Mesenchymal stem cell (in vitro differentiated cells and primary cell): ENCODE measurements at regions not wholly inside any gene's neighbourhood (a gene's known extent, or its start where the extent isn't known, plus 50 kb on each side); places are given as distances from the start of the nearest gene placed in this dataset.

Experiments
- DNase-seq: peaks from one replicate; pipeline ENCODE4 v3.0.0-alpha.2; 2013
- H2AFZ ChIP-seq: one replicate; pipeline ENCODE4 v1.6.1; 2013; ENCODE audit warnings: low read depth, mild to moderate bottlenecking, control low read depth, inconsistent platforms, low read length, moderate library complexity
- H2AK5ac ChIP-seq: 2 replicates; pipeline ENCODE4 v1.6.1; 2013; ENCODE audit warnings: low read length, moderate library complexity, mild to moderate bottlenecking, inconsistent platforms; ENCODE audit not compliant: severe bottlenecking
- H2BK120ac ChIP-seq: one replicate; pipeline ENCODE4 v1.6.1; 2013; ENCODE audit warnings: low read depth, mild to moderate bottlenecking, inconsistent platforms, low read length, moderate library complexity
- H2BK12ac ChIP-seq, 2 experiments: one replicate each; pipeline ENCODE4 v1.6.1; 2013; ENCODE audit warnings: inconsistent platforms in 2 of 2, low read length in 2 of 2, mild to moderate bottlenecking in 2 of 2, moderate library complexity in 2 of 2, control low read depth in 1 of 2
- H2BK15ac ChIP-seq: one replicate; pipeline ENCODE4 v1.6.1; 2013; ENCODE audit warnings: mild to moderate bottlenecking, low read depth, inconsistent platforms; ENCODE audit not compliant: poor library complexity, severe bottlenecking
- H2BK5ac ChIP-seq: 2 replicates; pipeline ENCODE4 v1.6.1; 2013; ENCODE audit warnings: low read depth, mild to moderate bottlenecking, low read length, control low read depth, inconsistent platforms; ENCODE audit not compliant: poor library complexity, severe bottlenecking
- H3K14ac ChIP-seq, 2 experiments: one replicate each; pipeline ENCODE4 v1.6.1; 2013; ENCODE audit warnings: inconsistent platforms in 2 of 2, low read length in 2 of 2, control low read depth in 1 of 2, mild to moderate bottlenecking in 1 of 2, moderate library complexity in 1 of 2
- H3K18ac ChIP-seq, 2 experiments: one replicate each; pipeline ENCODE4 v1.6.1; 2013; ENCODE audit warnings: inconsistent platforms in 2 of 2, low read length in 2 of 2, control low read depth in 1 of 2, low read depth in 1 of 2, mild to moderate bottlenecking in 1 of 2
- H3K23ac ChIP-seq, 2 experiments: one replicate each; pipeline ENCODE4 v1.6.1; 2013; ENCODE audit warnings: inconsistent platforms in 2 of 2, low read length in 2 of 2, mild to moderate bottlenecking in 2 of 2, moderate library complexity in 2 of 2, control low read depth in 1 of 2
- H3K27ac ChIP-seq: 2 replicates; pipeline ENCODE4 v1.5.1; 2013; ENCODE audit warnings: mild to moderate bottlenecking, moderate library complexity, low read length, control low read depth, inconsistent platforms; ENCODE audit not compliant: poor library complexity, severe bottlenecking
- H3K27me3 ChIP-seq, 2 experiments: 2 replicates each; pipeline versions ENCODE4 v1.6.1 to v1.7.0; 2013; ENCODE audit warnings: low read length in 2 of 2, mild to moderate bottlenecking in 2 of 2, moderate library complexity in 2 of 2, control low read depth in 1 of 2, inconsistent platforms in 1 of 2; ENCODE audit not compliant: control insufficient read depth in 1 of 2, insufficient read depth in 1 of 2
- H3K36me3 ChIP-seq, 2 experiments: 2 replicates each; pipeline versions ENCODE4 v1.6.1 to v1.7.0; 2013; ENCODE audit warnings: low read length in 2 of 2, control low read depth in 1 of 2, inconsistent platforms in 1 of 2, low read depth in 1 of 2, mild to moderate bottlenecking in 1 of 2; ENCODE audit not compliant: insufficient read depth in 2 of 2, control insufficient read depth in 1 of 2
- H3K4ac ChIP-seq, 2 experiments: one replicate each; pipeline ENCODE4 v1.6.1; 2013; ENCODE audit warnings: inconsistent platforms in 2 of 2, low read length in 2 of 2, mild to moderate bottlenecking in 2 of 2, moderate library complexity in 2 of 2, control low read depth in 1 of 2, low read depth in 1 of 2
- H3K4me1 ChIP-seq: 2 replicates; pipeline ENCODE4 v1.6.1; 2013; ENCODE audit warnings: low read depth, low read length, control low read depth; ENCODE audit not compliant: control insufficient read depth, insufficient read depth
- H3K4me2 ChIP-seq: 2 replicates; pipeline ENCODE4 v1.6.1; 2013; ENCODE audit warnings: low read length, mild to moderate bottlenecking, inconsistent platforms; ENCODE audit not compliant: poor library complexity, severe bottlenecking
- H3K4me3 ChIP-seq, 2 experiments: 2 replicates each; pipeline versions ENCODE4 v1.5.1 to v1.7.0; 2013; ENCODE audit warnings: low read length in 2 of 2, mild to moderate bottlenecking in 2 of 2, control low read depth in 1 of 2, low read depth in 1 of 2; ENCODE audit not compliant: insufficient read depth in 1 of 2
- H3K79me1 ChIP-seq: replicated peaks from 2 replicates; pipeline ENCODE4 v1.6.1; 2013; ENCODE audit warnings: mild to moderate bottlenecking, control low read depth, low read length, inconsistent platforms; ENCODE audit not compliant: poor library complexity, severe bottlenecking
- H3K9ac ChIP-seq: 2 replicates; pipeline ENCODE4 v1.7.0; 2013; ENCODE audit warnings: mild to moderate bottlenecking, low read length, moderate library complexity
- H3K9me3 ChIP-seq: 2 replicates; pipeline ENCODE4 v1.7.0; 2013; ENCODE audit warnings: mild to moderate bottlenecking, low read length; ENCODE audit not compliant: control insufficient read depth
- H4K8ac ChIP-seq: one replicate; pipeline ENCODE4 v1.6.1; 2013; ENCODE audit warnings: inconsistent platforms, mild to moderate bottlenecking, low read length, moderate library complexity
- H4K91ac ChIP-seq: one replicate; pipeline ENCODE4 v1.6.1; 2013; ENCODE audit warnings: mild to moderate bottlenecking, low read length, inconsistent platforms
- WGBS: methylation state at CpG from one replicate; pipeline ENCODE4 v1.1.7; 2013; ENCODE audit warnings: mixed read lengths; 5-methylcytosine and 5-hydroxymethylcytosine counted together

GRCh38 chr12:65630555-65630954, 193.7 kb upstream of the HMGA2 start:
- H3K27me3 ChIP-seq: no peaks in the 10 kb centered on the region
- no peak overlapping the region for H4K91ac ChIP-seq
- H2BK5ac ChIP-seq: no peak overlapping the region
- no peak overlapping the region for H3K23ac ChIP-seq
- peaks cover 6% of the 10 kb centered on the region for H3K4me1 ChIP-seq
- H4K8ac ChIP-seq: no peak overlapping the region
- no peak overlapping the region for H3K18ac ChIP-seq
- H3K9ac ChIP-seq: peak overlapping the region; percentile 80
- 81% methylated on average over 2 of the region's 3 CpGs for WGBS
- no peak overlapping the region for H3K4ac ChIP-seq
- H2BK120ac ChIP-seq: no peak overlapping the region
- H3K27ac ChIP-seq: peak overlapping the region; percentile 99
- no peak overlapping the region for H3K4me3 ChIP-seq
- no peak overlapping the region for H3K14ac ChIP-seq
- no peak for DNase-seq
- no peak overlapping the region for H2AK5ac ChIP-seq
- no peak overlapping the region for H2AFZ ChIP-seq
- no peak overlapping the region for H2BK15ac ChIP-seq
- H3K79me1 ChIP-seq: no peaks in the 10 kb centered on the region
- no peak overlapping the region for H3K4me2 ChIP-seq
- H3K36me3 ChIP-seq: no peaks in the 10 kb centered on the region
- H2BK12ac ChIP-seq: no peak overlapping the region
- peaks cover 6% of the 10 kb centered on the region for H3K9me3 ChIP-seq

- Histone ChIP-seq H3K4me1 (peaks cover 6% of the 10 kb centered on the region), H2BK5ac (peak overlapping the region; percentile 93), H3K27ac (peak overlapping the region; percentile 99), H3K4me2 (peak overlapping the region; percentile 18), H3K36me3 (no peaks in the 10 kb centered on the region), H2BK120ac (peak overlapping the region; percentile 88), H3K4ac (peak overlapping the region in 1 of 2 experiments; percentile 60), H2BK15ac (no peak overlapping the region), H4K8ac (no peak overlapping the region), H2AFZ (no peak overlapping the region), H3K23ac (no peak overlapping the region), H3K27me3 (no peaks in the 10 kb centered on the region), H2BK12ac (peak overlapping the region in 1 of 2 experiments; percentile 85), H3K14ac (no peak overlapping the region), H3K4me3 (no peak overlapping the region), H3K9ac (peak overlapping the region; percentile 84), H3K9me3 (peaks cover 6% of the 10 kb centered on the region), H2AK5ac (no peak overlapping the region), H3K18ac (peak overlapping the region in 1 of 2 experiments; percentile 64), H3K79me1 (no peaks in the 10 kb centered on the region), H4K91ac (no peak overlapping the region)
- peak; percentile 97 for DNase-seq
- 8% methylated on average over 8 of the region's 8 CpGs for WGBS
Observed at GRCh38 chr12:65631621-65632111, 192.6 kb upstream of the HMGA2 start.

GRCh38 chr12:65632131-65632855, 192.0 kb upstream of the HMGA2 start:
- Histone ChIP-seq H4K91ac (peak overlapping the region; percentile 85), H3K9me3 (peaks cover 2% of the 10 kb centered on the region), H3K14ac (no peak overlapping the region), H2BK12ac (peak overlapping the region; percentile 85 to 98), H3K4ac (peak overlapping the region; percentile 59 to 82), H4K8ac (peak overlapping the region; percentile 27), H3K4me3 (no peak overlapping the region), H3K23ac (no peak overlapping the region), H3K36me3 (no peaks in the 10 kb centered on the region), H2BK120ac (peak overlapping the region; percentile 88), H2BK5ac (peak overlapping the region; percentile 93), H3K79me1 (no peaks in the 10 kb centered on the region), H3K18ac (peak overlapping the region; percentile 83 to 87), H2AK5ac (peak overlapping the region; percentile 99), H3K4me1 (peaks cover 6% of the 10 kb centered on the region), H3K4me2 (no peak overlapping the region), H3K27ac (peak overlapping the region; percentile 99), H2BK15ac (peak overlapping the region; percentile 4), H3K9ac (peak overlapping the region; percentile 84), H3K27me3 (no peaks in the 10 kb centered on the region), H2AFZ (no peak overlapping the region)
- DNase-seq: peak; percentile 64
- 72% methylated on average over 5 of the region's 5 CpGs for WGBS

- H4K91ac ChIP-seq: no peak overlapping the region
- no peak overlapping the region for H2AFZ ChIP-seq
- H2BK120ac ChIP-seq: no peak overlapping the region
- no peak overlapping the region for H3K14ac ChIP-seq
- H3K27me3 ChIP-seq: no peaks in the 10 kb centered on the region
- no peak overlapping the region for H3K23ac ChIP-seq
- peak overlapping the region in 1 of 2 experiments; percentile 3 for H3K4me3 ChIP-seq
- H3K18ac ChIP-seq: no peak overlapping the region
- no peaks in the 10 kb centered on the region for H3K79me1 ChIP-seq
- no peak overlapping the region for H2BK15ac ChIP-seq
- H3K9ac ChIP-seq: peak overlapping the region; percentile 84
- H3K36me3 ChIP-seq: no peaks in the 10 kb centered on the region
- no peaks in the 10 kb centered on the region for H3K9me3 ChIP-seq
- peak overlapping the region; percentile 83 for H2AK5ac ChIP-seq
- no peak for DNase-seq
- H3K27ac ChIP-seq: peak overlapping the region; percentile 97
- H3K4me2 ChIP-seq: no peak overlapping the region
- H2BK5ac ChIP-seq: peak overlapping the region; percentile 58
- H3K4ac ChIP-seq: peak overlapping the region in 1 of 2 experiments; percentile 26
- peaks cover 6% of the 10 kb centered on the region for H3K4me1 ChIP-seq
- 97% methylated on average over 3 of the region's 3 CpGs for WGBS
- H4K8ac ChIP-seq: no peak overlapping the region
- H2BK12ac ChIP-seq: peak overlapping the region in 1 of 2 experiments; percentile 3
Observed at GRCh38 chr12:65634061-65634460, 190.2 kb upstream of the HMGA2 start.
